Natural killer cell (primary cell): ENCODE measurements at regions not wholly inside any gene's neighbourhood (a gene's known extent, or its start where the extent isn't known, plus 50 kb on each side); places are given as distances from the start of the nearest gene placed in this dataset.

Experiments
- ATAC-seq, 3 donors: fragments of 150-1000 bp in 2 of 3; fragments of 200-7000 bp in 1 of 3; cut with Tn5 transposase; 1 replicate in 1 of 3; 2 replicates in 2 of 3; pipeline ENCODE4 v1.10.0; 2021; ENCODE audit warnings: mild to moderate bottlenecking in 2 of 3, moderate library complexity in 2 of 3
- DNase-seq, 2 donors: peaks; one replicate each; pipeline versions ENCODE4 v3.0.0 to v3.0.0-alpha.2; 2013 to 2021; ENCODE audit warnings: mixed read lengths in 1 of 2
- H3K27ac ChIP-seq: one replicate; pipeline ENCODE4 v1.5.1; 2013; ENCODE audit warnings: mild to moderate bottlenecking, low read length
- H3K27me3 ChIP-seq: one replicate; pipeline ENCODE4 v1.6.1; 2013; ENCODE audit warnings: low read length; ENCODE audit not compliant: control insufficient read depth, insufficient read depth
- H3K36me3 ChIP-seq: one replicate; pipeline ENCODE4 v1.6.1; 2013; ENCODE audit warnings: low read length; ENCODE audit not compliant: control insufficient read depth, insufficient read depth
- H3K4me1 ChIP-seq: one replicate; pipeline ENCODE4 v1.6.1; 2013; ENCODE audit warnings: low read length; ENCODE audit not compliant: control insufficient read depth, insufficient read depth
- H3K4me3 ChIP-seq: one replicate; pipeline ENCODE4 v1.5.1; 2013; ENCODE audit warnings: low read length
- H3K9me3 ChIP-seq: one replicate; pipeline ENCODE4 v1.6.1; 2013; ENCODE audit warnings: low read length; ENCODE audit not compliant: control insufficient read depth, insufficient read depth
- H3K27ac Mint-ChIP-seq, 2 donors: one replicate each; pipeline ENCODE4 v1.8.0; 2022; ENCODE audit warnings: mild to moderate bottlenecking in 2 of 2, mixed read lengths in 2 of 2, moderate library complexity in 1 of 2
- H3K27me3 Mint-ChIP-seq, 2 donors: one replicate each; pipeline ENCODE4 v1.8.0; 2022; ENCODE audit warnings: low read depth in 2 of 2, mixed read lengths in 2 of 2
- H3K36me3 Mint-ChIP-seq: one replicate; pipeline ENCODE4 v1.8.0; 2022; ENCODE audit warnings: mixed read lengths
- H3K4me1 Mint-ChIP-seq, 2 donors: one replicate each; pipeline ENCODE4 v1.8.0; 2022; ENCODE audit warnings: mixed read lengths in 2 of 2
- H3K4me3 Mint-ChIP-seq: one replicate; pipeline ENCODE4 v1.8.0; 2022; ENCODE audit warnings: mild to moderate bottlenecking, moderate library complexity, mixed read lengths
- H3K9me3 Mint-ChIP-seq, 2 donors: one replicate each; pipeline ENCODE4 v1.8.0; 2022; ENCODE audit warnings: mixed read lengths in 2 of 2
- CTCF ChIP-seq: fragments of 200-600 bp; IDR thresholded peaks from one replicate; pipeline ENCODE4 v1.8.0; 2022; ENCODE audit warnings: antibody characterized with exemption
- WGBS: methylation state at CpG from one replicate; pipeline ENCODE4 v1.1.7; 2013; ENCODE audit warnings: missing lambda C conversion rate; ENCODE audit not compliant: insufficient coverage; 5-methylcytosine and 5-hydroxymethylcytosine counted together
- intact Hi-C: fragments of 100-400 bp; cut with micrococcal nuclease; formaldehyde crosslinking; loops from one replicate; pipeline ENCODE4 v1.14.2; 2022

GRCh38 chr14:37707716-37708115 lies 112.3 kb downstream of the TTC6 start:
- no peaks in the 10 kb centered on the region for H3K36me3 Mint-ChIP-seq
- no peak overlapping the region for H3K4me3 Mint-ChIP-seq
- Histone ChIP-seq H3K27me3 (no peaks in the 10 kb centered on the region), H3K4me1 (no peaks in the 10 kb centered on the region), H3K9me3 (no peaks in the 10 kb centered on the region), H3K27ac (no peak overlapping the region), H3K36me3 (no peaks in the 10 kb centered on the region), H3K4me3 (no peak overlapping the region)
- H3K9me3 Mint-ChIP-seq: peaks cover 0 to 7% of the 10 kb centered on the region in 2 donors
- no peaks in the 10 kb centered on the region for H3K27me3 Mint-ChIP-seq
- H3K27ac Mint-ChIP-seq: no peak overlapping the region
- ATAC-seq (no peak), DNase-seq (no peak)
- intact Hi-C loops: no loop called here
- TF ChIP-seq CTCF: no peak
- no peaks in the 10 kb centered on the region for H3K4me1 Mint-ChIP-seq
- no CpG with 5 or more reads among the region's 2 CpGs for WGBS

GRCh38 chr14:37708481-37708880 lies 113.1 kb downstream of the TTC6 start:
- Histone ChIP-seq H3K27me3 (no peaks in the 10 kb centered on the region), H3K4me3 (no peak overlapping the region), H3K36me3 (no peaks in the 10 kb centered on the region), H3K4me1 (no peaks in the 10 kb centered on the region), H3K27ac (no peak overlapping the region), H3K9me3 (no peaks in the 10 kb centered on the region)
- Mint-ChIP-seq H3K4me3 (no peak overlapping the region), H3K36me3 (no peaks in the 10 kb centered on the region), H3K27ac (no peak overlapping the region), H3K4me1 (no peaks in the 10 kb centered on the region), H3K27me3 (no peaks in the 10 kb centered on the region), H3K9me3 (peaks cover 0 to 9% of the 10 kb centered on the region in 2 donors)
- ATAC-seq (no peak), DNase-seq (no peak)
- WGBS: 88% methylated on average over 1 of the region's 2 CpGs
- TF ChIP-seq CTCF: no peak
- intact Hi-C loops: no loop called here

DNA sequence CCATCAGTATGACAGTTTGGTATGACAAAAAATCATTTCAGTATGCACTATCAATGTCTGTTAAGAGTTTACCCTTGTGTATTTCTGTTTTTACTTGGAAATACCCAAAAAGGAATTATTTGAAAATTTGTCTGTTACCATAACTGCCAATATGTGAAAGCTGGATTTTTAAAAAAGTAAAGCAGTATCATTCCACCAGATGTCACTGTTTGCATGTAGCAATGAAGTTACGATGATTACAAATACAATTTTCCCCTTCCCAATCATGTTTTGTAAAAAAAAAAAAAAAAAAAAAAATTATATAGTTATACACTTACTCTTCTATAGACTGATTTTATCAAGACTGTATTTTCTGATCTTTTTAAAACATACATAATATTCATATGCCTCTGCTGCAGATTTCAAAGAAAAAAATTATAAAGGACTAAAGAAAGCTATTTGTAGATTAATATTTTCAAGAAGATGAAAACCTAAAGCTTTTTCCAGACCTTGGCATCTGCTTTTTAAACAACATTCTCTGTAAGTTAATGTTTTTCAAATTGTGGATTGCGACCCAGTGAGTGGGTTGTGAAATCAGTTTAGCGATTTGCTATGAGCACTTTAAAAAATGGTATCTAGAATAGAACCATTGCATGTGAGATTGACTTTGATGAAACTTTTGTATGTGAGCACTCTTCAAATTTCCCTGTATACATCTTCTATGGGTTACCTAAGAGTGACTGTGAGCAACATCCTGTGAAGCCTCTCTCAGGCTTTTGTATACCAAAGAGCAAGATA lies 114.2 kb downstream of the TTC6 start:
- intact Hi-C loops: no loop called here
- Mint-ChIP-seq H3K27ac (no peak overlapping the region), H3K9me3 (peaks cover 2 to 11% of the 10 kb centered on the region in 2 donors), H3K36me3 (no peaks in the 10 kb centered on the region), H3K4me1 (no peaks in the 10 kb centered on the region), H3K27me3 (no peaks in the 10 kb centered on the region), H3K4me3 (no peak overlapping the region)
- DNase-seq: no peak
- H3K4me3 ChIP-seq: no peak overlapping the region
- no peaks in the 10 kb centered on the region for H3K36me3 ChIP-seq
- no peaks in the 10 kb centered on the region for H3K9me3 ChIP-seq
- no peak for ATAC-seq
- H3K27ac ChIP-seq: no peak overlapping the region
- WGBS: 91% methylated on average over 2 of the region's 3 CpGs
- TF ChIP-seq CTCF: no peak
- H3K27me3 ChIP-seq: no peaks in the 10 kb centered on the region
- no peaks in the 10 kb centered on the region for H3K4me1 ChIP-seq

DNA sequence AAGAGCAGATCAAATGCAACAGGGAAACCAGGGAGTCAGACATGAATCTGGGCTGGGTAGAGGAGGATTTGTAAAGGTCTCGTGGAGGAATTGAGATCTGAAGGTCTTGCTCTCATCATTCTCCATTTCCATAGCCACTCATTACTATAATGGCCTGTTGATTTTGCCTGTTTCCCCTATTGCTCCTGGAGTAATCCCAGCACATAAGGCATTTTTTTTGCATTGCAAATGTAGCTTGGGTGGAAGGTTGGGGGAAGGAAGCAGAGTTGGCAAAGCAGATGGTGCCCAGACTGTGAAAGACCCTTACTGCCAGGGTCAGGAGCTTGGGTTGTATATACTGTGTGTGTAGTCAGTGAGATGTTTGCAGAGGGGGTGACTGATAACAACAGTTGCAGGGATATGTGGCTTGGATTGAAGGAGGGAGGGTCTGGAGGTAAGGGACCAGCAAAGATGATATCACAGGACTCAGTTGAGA lies 116.0 kb downstream of the TTC6 start:
- Histone ChIP-seq H3K36me3 (no peaks in the 10 kb centered on the region), H3K9me3 (no peaks in the 10 kb centered on the region), H3K27ac (no peak overlapping the region), H3K4me3 (no peak overlapping the region), H3K27me3 (no peaks in the 10 kb centered on the region), H3K4me1 (no peaks in the 10 kb centered on the region)
- Mint-ChIP-seq H3K4me1 (no peaks in the 10 kb centered on the region), H3K36me3 (no peaks in the 10 kb centered on the region), H3K27me3 (no peaks in the 10 kb centered on the region), H3K27ac (no peak overlapping the region), H3K9me3 (peaks cover 2 to 11% of the 10 kb centered on the region in 2 donors), H3K4me3 (no peak overlapping the region)
- ATAC-seq (no peak), DNase-seq (no peak)
- intact Hi-C loops: no loop called here
- no CpG with 5 or more reads among the region's 1 CpG for WGBS
- no peak for TF ChIP-seq CTCF
